Uterus (tissue), 2 donors: ENCODE measurements at regions not wholly inside any gene's neighbourhood (a gene's known extent, or its start where the extent isn't known, plus 50 kb on each side); places are given as distances from the start of the nearest gene placed in this dataset.

Source experiments
- CTCF ChIP-seq, 4 experiments: fragments of 200-600 bp in 2 of 4; fragments of 450-650 bp in 2 of 4; sonication (generic) in 2 of 4; IDR thresholded peaks; one replicate each; pipeline ENCODE4 v1.5.1; 2016 to 2019; ENCODE audit warnings: antibody characterized with exemption in 4 of 4, mild to moderate bottlenecking in 2 of 4, moderate library complexity in 1 of 4
- POLR2A ChIP-seq, 2 donors: fragments of 450-650 bp; IDR thresholded peaks; one replicate each; pipeline ENCODE4 v1.6.1; 2016; ENCODE audit warnings: antibody characterized with exemption in 2 of 2, mild to moderate bottlenecking in 1 of 2, moderate library complexity in 1 of 2

- TF ChIP-seq CTCF (IDR thresholded peaks at IDR 0.05) (no peak), POLR2A (IDR thresholded peaks at IDR 0.05) (no peak)
These were observed 129.1 kb upstream of the SHB start for GRCh38 chr9:38198140-38198539.
